ENCODE measurements at regions not wholly inside any gene's neighbourhood (a gene's known extent, or its start where the extent isn't known, plus 50 kb on each side); places are given as distances from the start of the nearest gene placed in this dataset.
A peak's percentile ranks its signal among the peaks of the same experiment; 100 is the strongest.

GRCh38 chr2:62291517-62292137, 95.7 kb downstream of the B3GNT2 start:
- H3K9me3 ChIP-seq (ENCODE audit: control insufficient read depth, low read length) = no peaks in the 10 kb centered on the region
- H3K4me3 ChIP-seq (ENCODE audit: low read length) = no peak overlapping the region
- no peaks in the 10 kb centered on the region for H3K36me3 ChIP-seq (ENCODE audit: control insufficient read depth, insufficient read depth, low read length)
- H3K27me3 ChIP-seq (ENCODE audit: control insufficient read depth, insufficient read depth, low read length) = no peaks in the 10 kb centered on the region
- peaks cover 33% of the 10 kb centered on the region for H3K4me1 ChIP-seq (ENCODE audit: control insufficient read depth, insufficient read depth, low read length)
- H3K9ac ChIP-seq (ENCODE audit: low read length) = no peak overlapping the region

DNA sequence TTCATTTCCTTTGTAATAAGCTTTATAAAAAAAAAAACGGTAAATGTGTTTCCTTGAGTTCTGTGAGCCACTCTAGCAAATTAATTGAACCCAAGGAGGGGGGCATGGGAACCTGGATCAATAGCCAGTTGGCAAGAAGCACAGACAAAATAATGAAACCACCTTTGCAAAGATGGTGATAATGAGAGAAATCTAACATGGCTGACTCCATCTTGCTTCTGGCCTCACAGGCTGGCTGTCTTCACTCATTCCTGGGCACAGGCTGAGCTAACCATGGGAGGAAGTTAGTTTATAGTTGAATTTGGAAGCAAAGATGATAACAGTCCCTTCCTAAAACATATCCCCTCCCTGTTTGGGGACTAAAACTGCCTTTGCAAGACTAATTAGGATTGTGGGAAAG, 95.1 kb downstream of the B3GNT2 start:
- peaks cover 33% of the 10 kb centered on the region for H3K4me1 ChIP-seq (ENCODE audit: control insufficient read depth, insufficient read depth, low read length)
- H3K36me3 ChIP-seq (ENCODE audit: control insufficient read depth, insufficient read depth, low read length) = no peaks in the 10 kb centered on the region

DNA sequence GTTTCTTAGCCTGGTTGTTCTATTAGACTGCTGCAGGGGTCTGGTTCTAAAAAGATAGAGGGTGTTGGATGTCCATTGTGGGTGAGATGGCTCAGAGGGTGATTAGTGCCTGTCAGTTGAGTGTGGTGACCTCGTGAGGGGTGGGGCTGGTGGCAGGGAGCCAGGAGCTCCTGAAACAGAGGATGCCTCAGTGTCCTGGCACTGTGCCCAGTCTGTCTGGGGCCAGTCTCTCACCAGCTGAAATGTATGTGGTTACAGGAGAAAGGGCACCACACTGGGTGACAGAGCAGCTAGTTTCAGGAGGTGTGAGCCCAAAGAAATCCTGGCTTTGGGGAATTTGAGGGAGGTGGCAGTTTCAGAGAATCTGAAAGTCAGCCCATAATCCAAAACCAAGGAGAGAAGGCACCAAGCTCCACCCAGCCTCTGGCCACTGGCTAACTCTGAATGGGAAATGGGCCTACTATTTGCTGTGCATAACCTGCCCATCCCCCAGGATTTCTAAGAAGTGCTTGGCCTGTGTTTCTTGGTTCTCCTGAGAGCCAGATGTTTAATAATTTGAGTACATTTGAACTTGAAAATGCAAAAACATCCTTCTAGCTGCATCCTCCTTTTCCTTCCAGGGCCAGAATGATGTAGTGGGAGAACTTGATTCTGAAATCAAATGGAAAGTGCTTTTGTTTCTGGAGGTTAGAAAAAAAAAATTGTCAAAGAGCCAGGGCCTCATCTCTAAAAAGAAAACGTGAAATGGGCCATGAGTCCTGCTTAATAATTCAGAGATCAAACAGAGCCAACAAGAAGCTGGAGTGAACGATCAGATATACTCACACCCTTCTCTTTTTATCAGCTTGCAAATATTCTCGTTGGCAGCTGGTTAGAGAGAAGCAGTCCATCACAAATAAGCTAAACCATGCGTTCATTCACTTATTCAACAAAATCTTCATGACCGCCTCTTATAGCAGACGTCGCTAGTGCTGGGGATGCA, 92.3 kb downstream of the B3GNT2 start:
- H3K9ac ChIP-seq (ENCODE audit: low read length) = no peak overlapping the region
- H3K4me1 ChIP-seq (ENCODE audit: control insufficient read depth, insufficient read depth, low read length) = peaks cover 21% of the 10 kb centered on the region
- H3K4me3 ChIP-seq (ENCODE audit: low read length) = no peak overlapping the region
- H3K27me3 ChIP-seq (ENCODE audit: control insufficient read depth, insufficient read depth, low read length) = no peaks in the 10 kb centered on the region
- no peaks in the 10 kb centered on the region for H3K36me3 ChIP-seq (ENCODE audit: control insufficient read depth, insufficient read depth, low read length)
- H3K9me3 ChIP-seq (ENCODE audit: control insufficient read depth, low read length) = no peaks in the 10 kb centered on the region

More for the DNA sequence above, 95.1 kb downstream of the B3GNT2 start:
- Histone ChIP-seq H3K4me3 (ENCODE audit: low read length) (no peak overlapping the region), H3K9me3 (ENCODE audit: control insufficient read depth, low read length) (no peaks in the 10 kb centered on the region), H3K27me3 (ENCODE audit: control insufficient read depth, insufficient read depth, low read length) (no peaks in the 10 kb centered on the region), H3K9ac (ENCODE audit: low read length) (no peak overlapping the region)

- no peak overlapping the region for H3K9ac ChIP-seq (ENCODE audit: low read length)
- no peaks in the 10 kb centered on the region for H3K9me3 ChIP-seq (ENCODE audit: control insufficient read depth, low read length)
- no peak overlapping the region for H3K4me3 ChIP-seq (ENCODE audit: low read length)
- no peaks in the 10 kb centered on the region for H3K36me3 ChIP-seq (ENCODE audit: control insufficient read depth, insufficient read depth, low read length)
- H3K27me3 ChIP-seq (ENCODE audit: control insufficient read depth, insufficient read depth, low read length) = no peaks in the 10 kb centered on the region
- peaks cover 12% of the 10 kb centered on the region for H3K4me1 ChIP-seq (ENCODE audit: control insufficient read depth, insufficient read depth, low read length)
Observed at GRCh38 chr2:62287282-62287681, 91.4 kb downstream of the B3GNT2 start.

DNA sequence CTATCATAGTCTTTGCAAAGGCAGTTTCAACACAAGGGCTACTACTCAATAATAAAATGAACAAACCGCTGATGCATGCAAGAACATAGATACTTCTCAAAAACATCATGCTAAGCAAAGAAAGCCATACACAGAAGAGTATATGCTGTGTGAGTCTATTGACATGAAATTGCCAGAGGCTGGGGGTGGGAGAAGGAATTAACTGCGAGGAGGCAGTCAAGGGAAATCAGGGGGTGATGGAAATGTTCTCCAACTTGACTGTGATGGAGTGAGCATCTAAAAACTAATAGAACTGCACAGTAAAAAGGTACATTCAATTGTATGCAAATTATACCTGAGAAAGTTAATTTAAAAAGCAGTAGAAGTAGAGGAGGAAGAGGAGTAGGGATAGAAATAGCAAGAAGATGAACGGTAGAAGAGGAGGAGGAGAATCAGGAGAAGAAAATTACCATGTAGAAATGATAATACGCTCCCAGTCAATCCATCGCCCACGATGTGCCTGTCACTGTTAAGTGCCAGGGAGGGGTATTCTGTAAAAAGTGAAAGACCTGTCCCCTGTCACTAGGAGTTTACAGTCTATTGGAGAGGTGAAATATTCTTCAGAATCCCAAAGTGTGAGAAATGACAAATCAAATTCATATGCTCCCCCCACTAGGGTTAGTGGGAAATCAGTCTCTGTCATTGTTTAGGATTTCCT, 90.3 kb downstream of the B3GNT2 start:
- no peaks in the 10 kb centered on the region for H3K27me3 ChIP-seq (ENCODE audit: control insufficient read depth, insufficient read depth, low read length)
- H3K36me3 ChIP-seq (ENCODE audit: control insufficient read depth, insufficient read depth, low read length) = no peaks in the 10 kb centered on the region
- H3K4me1 ChIP-seq (ENCODE audit: control insufficient read depth, insufficient read depth, low read length) = peaks cover 11% of the 10 kb centered on the region
- H3K4me3 ChIP-seq (ENCODE audit: low read length) = no peak overlapping the region
- no peaks in the 10 kb centered on the region for H3K9me3 ChIP-seq (ENCODE audit: control insufficient read depth, low read length)
- H3K9ac ChIP-seq (ENCODE audit: low read length) = no peak overlapping the region

DNA sequence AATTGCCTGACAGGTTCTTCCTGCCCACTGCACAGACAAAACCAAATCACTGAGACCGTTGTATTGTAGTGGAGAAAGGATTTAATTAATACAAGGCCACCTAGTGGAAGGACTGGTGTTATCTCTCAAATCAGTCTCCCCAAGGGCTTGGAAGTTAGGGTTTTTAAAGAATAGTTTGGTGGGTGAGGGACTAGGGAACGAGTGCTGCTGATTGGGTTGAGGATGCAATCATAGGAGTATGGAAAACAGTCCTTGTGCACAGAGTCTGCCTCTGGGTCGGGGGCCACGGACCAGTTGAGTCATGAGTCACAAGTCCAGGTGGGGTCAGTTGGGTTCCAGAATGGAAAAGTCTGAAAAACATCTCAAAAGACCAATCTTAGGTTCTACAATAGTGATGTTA, 89.1 kb downstream of the B3GNT2 start:
- no peaks in the 10 kb centered on the region for H3K36me3 ChIP-seq (ENCODE audit: control insufficient read depth, insufficient read depth, low read length)
- H3K4me3 ChIP-seq (ENCODE audit: low read length) = no peak overlapping the region
- no peak overlapping the region for H3K9ac ChIP-seq (ENCODE audit: low read length)
- H3K4me1 ChIP-seq (ENCODE audit: control insufficient read depth, insufficient read depth, low read length) = peaks cover 11% of the 10 kb centered on the region
- H3K27me3 ChIP-seq (ENCODE audit: control insufficient read depth, insufficient read depth, low read length) = no peaks in the 10 kb centered on the region
- no peaks in the 10 kb centered on the region for H3K9me3 ChIP-seq (ENCODE audit: control insufficient read depth, low read length)

DNA sequence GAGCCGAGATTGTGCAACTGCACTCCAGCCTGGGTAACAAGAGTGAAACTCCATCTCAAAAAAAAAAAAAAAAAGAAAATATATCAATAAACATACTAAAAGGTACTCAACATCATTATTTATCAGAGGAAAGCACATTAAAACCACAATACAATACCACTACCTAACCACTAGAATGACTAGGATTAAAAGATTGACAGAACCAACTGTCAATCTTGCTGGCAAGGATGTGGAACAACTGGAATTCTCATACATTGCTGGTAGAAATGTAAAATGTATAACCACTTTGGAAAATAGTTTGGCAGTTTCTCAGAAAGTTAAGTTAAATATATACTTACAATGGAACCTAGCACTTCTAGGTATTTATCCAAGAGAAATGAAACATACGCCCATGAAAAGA, 88.6 kb downstream of the B3GNT2 start:
- H3K27me3 ChIP-seq (ENCODE audit: control insufficient read depth, insufficient read depth, low read length) = no peaks in the 10 kb centered on the region
- no peak overlapping the region for H3K9ac ChIP-seq (ENCODE audit: low read length)
- no peak overlapping the region for H3K4me3 ChIP-seq (ENCODE audit: low read length)
- H3K36me3 ChIP-seq (ENCODE audit: control insufficient read depth, insufficient read depth, low read length) = no peaks in the 10 kb centered on the region
- peaks cover 11% of the 10 kb centered on the region for H3K4me1 ChIP-seq (ENCODE audit: control insufficient read depth, insufficient read depth, low read length)
- H3K9me3 ChIP-seq (ENCODE audit: control insufficient read depth, low read length) = no peaks in the 10 kb centered on the region

GRCh38 chr2:62283147-62283546, 87.2 kb downstream of the B3GNT2 start:
- Histone ChIP-seq H3K27me3 (ENCODE audit: control insufficient read depth, insufficient read depth, low read length) (no peaks in the 10 kb centered on the region), H3K36me3 (ENCODE audit: control insufficient read depth, insufficient read depth, low read length) (no peaks in the 10 kb centered on the region), H3K4me1 (ENCODE audit: control insufficient read depth, insufficient read depth, low read length) (peaks cover 5% of the 10 kb centered on the region), H3K9me3 (ENCODE audit: control insufficient read depth, low read length) (no peaks in the 10 kb centered on the region), H3K4me3 (ENCODE audit: low read length) (no peak overlapping the region), H3K9ac (ENCODE audit: low read length) (no peak overlapping the region)

- no peaks in the 10 kb centered on the region for H3K27me3 ChIP-seq (ENCODE audit: control insufficient read depth, insufficient read depth, low read length)
- no peaks in the 10 kb centered on the region for H3K9me3 ChIP-seq (ENCODE audit: control insufficient read depth, low read length)
- no peaks in the 10 kb centered on the region for H3K4me1 ChIP-seq (ENCODE audit: control insufficient read depth, insufficient read depth, low read length)
- no peak overlapping the region for H3K9ac ChIP-seq (ENCODE audit: low read length)
- H3K36me3 ChIP-seq (ENCODE audit: control insufficient read depth, insufficient read depth, low read length) = no peaks in the 10 kb centered on the region
- H3K4me3 ChIP-seq (ENCODE audit: low read length) = no peak overlapping the region
Observed at GRCh38 chr2:62281663-62282062, 85.7 kb downstream of the B3GNT2 start.

DNA sequence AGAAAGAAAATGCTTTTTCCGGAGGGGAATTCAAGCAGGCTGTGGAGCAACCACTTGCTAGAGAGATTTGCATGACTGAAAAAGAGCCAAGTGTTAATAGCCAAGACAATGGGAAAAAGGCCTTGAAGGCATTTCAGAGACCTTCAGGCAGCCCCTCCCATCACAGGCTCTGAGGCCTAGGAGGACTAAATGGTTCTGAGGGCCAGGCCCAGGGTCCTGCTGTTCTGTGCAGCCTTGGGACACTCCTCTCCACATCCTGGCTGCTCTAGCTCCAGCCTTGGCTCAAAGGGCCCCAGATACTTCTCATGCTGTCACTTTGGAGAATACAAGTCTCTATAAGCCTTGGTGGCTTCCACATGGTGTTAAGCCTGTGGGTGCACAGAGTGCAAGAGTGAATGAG, 81.8 kb downstream of the B3GNT2 start:
- peak overlapping the region; percentile 2 for H3K4me3 ChIP-seq (ENCODE audit: low read length)
- H3K9me3 ChIP-seq (ENCODE audit: control insufficient read depth, low read length) = no peaks in the 10 kb centered on the region
- H3K27me3 ChIP-seq (ENCODE audit: control insufficient read depth, insufficient read depth, low read length) = no peaks in the 10 kb centered on the region
- no peaks in the 10 kb centered on the region for H3K4me1 ChIP-seq (ENCODE audit: control insufficient read depth, insufficient read depth, low read length)
- H3K36me3 ChIP-seq (ENCODE audit: control insufficient read depth, insufficient read depth, low read length) = no peaks in the 10 kb centered on the region
- no peak overlapping the region for H3K9ac ChIP-seq (ENCODE audit: low read length)

Data from mucosa of stomach (tissue), 1 donor.